ENCODE measurements at regions not wholly inside any gene's neighbourhood (a gene's known extent, or its start where the extent isn't known, plus 50 kb on each side); places are given as distances from the start of the nearest gene placed in this dataset.
"Not testable (repeated sequence)": the region's sequence is repeated elsewhere in the genome, so short reads cannot be mapped to it uniquely, and the experiment has no call there.

DNA sequence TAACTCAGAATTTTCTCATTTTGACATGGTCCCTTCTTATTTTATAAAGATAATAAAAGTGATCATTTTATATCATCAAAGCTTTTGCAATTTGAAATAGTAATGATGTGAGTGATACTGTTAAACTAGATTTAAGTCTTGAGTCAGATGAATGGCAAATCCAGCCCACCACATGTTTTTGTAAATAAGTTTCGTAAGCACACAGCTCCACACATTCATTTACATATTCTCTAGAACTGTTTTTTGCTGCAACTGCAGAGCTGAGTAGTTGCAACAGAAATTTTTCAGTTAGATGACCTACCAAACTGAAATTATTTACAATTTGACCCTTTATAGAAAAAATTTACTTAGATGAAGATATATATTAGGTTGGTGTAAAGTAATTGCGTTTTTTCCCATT is 75.1 kb upstream of the ADORA2B start:
- H3K9ac ChIP-seq (ENCODE audit: insufficient read depth, low read length, poor library complexity, severe bottlenecking); H3K27ac Mint-ChIP-seq; H4K20me1 ChIP-seq (ENCODE audit: insufficient read depth, low read length); DNase-seq; H2AFZ ChIP-seq (ENCODE audit: insufficient read depth, low read depth, low read length, poor library complexity, severe bottlenecking); H3K4me1 ChIP-seq (ENCODE audit: control insufficient read depth in 1 of 2, insufficient read depth in 2 of 2, low read length in 2 of 2); H3K4me3 ChIP-seq (replicated peaks in 1 of 3; ENCODE audit: low read depth in 2 of 3, low read length in 3 of 3); H3K4me1 Mint-ChIP-seq; H3K9me3 Mint-ChIP-seq; H3K4me2 ChIP-seq (replicated peaks; ENCODE audit: extremely low read depth, low read length, poor library complexity, severe bottlenecking); H3K36me3 ChIP-seq (replicated peaks in 1 of 2; ENCODE audit: control insufficient read depth in 1 of 2, insufficient read depth in 2 of 2, low read length in 2 of 2); H3K4me3 Mint-ChIP-seq; H3K27me3 ChIP-seq (ENCODE audit: control insufficient read depth in 2 of 2, insufficient read depth in 2 of 2, low read length in 2 of 2); H3K27me3 Mint-ChIP-seq (ENCODE audit: low read depth in 3 of 3); H3K9me3 ChIP-seq (replicated peaks in 1 of 2; ENCODE audit: control insufficient read depth in 1 of 2, insufficient read depth in 1 of 2, low read length in 2 of 2); H3K27ac ChIP-seq (ENCODE audit: low read depth in 1 of 2, low read length in 2 of 2); H3K36me3 Mint-ChIP-seq; H3K79me2 ChIP-seq (ENCODE audit: insufficient read depth, low read length); intact Hi-C loops (cut with micrococcal nuclease): not testable (repeated sequence)
- WGBS (ENCODE audit: insufficient coverage), result no CpG with 5 or more reads among the region's 2 CpGs

DNA sequence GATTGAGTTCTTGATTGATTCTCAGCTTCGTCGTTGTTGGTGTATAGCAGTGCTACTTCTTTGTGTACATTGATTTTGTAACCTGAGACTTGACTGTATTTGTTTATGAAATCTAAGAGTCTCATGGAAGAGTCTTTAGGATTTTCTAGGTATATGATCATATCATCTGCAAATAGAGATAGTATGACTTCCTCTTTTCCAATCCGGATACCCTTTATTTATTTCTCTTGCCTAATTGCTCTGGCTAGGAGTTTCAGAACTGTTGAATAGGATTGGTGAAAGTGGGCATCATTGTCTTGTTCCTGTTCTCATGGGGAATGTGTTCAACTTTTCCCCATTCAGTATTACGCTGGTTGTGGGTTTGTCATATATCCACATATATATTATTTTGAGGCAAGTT is 72.3 kb upstream of the ADORA2B start:
- H3K4me2 ChIP-seq (replicated peaks; ENCODE audit: extremely low read depth, low read length, poor library complexity, severe bottlenecking); H3K9me3 ChIP-seq (replicated peaks in 1 of 2; ENCODE audit: control insufficient read depth in 1 of 2, insufficient read depth in 1 of 2, low read length in 2 of 2); H3K27me3 Mint-ChIP-seq (ENCODE audit: low read depth in 3 of 3); H3K9me3 Mint-ChIP-seq; H3K4me1 ChIP-seq (ENCODE audit: control insufficient read depth in 1 of 2, insufficient read depth in 2 of 2, low read length in 2 of 2); DNase-seq; H3K4me1 Mint-ChIP-seq; H3K4me3 ChIP-seq (replicated peaks in 1 of 3; ENCODE audit: low read depth in 2 of 3, low read length in 3 of 3); H3K27ac Mint-ChIP-seq; H3K36me3 ChIP-seq (replicated peaks in 1 of 2; ENCODE audit: control insufficient read depth in 1 of 2, insufficient read depth in 2 of 2, low read length in 2 of 2); H3K79me2 ChIP-seq (ENCODE audit: insufficient read depth, low read length); H3K27ac ChIP-seq (ENCODE audit: low read depth in 1 of 2, low read length in 2 of 2); H3K4me3 Mint-ChIP-seq; intact Hi-C loops (cut with micrococcal nuclease); H4K20me1 ChIP-seq (ENCODE audit: insufficient read depth, low read length); H2AFZ ChIP-seq (ENCODE audit: insufficient read depth, low read depth, low read length, poor library complexity, severe bottlenecking); H3K27me3 ChIP-seq (ENCODE audit: control insufficient read depth in 2 of 2, insufficient read depth in 2 of 2, low read length in 2 of 2); H3K9ac ChIP-seq (ENCODE audit: insufficient read depth, low read length, poor library complexity, severe bottlenecking); H3K36me3 Mint-ChIP-seq: not testable (repeated sequence)
- WGBS (ENCODE audit: insufficient coverage), result no CpG with 5 or more reads among the region's 4 CpGs

DNA sequence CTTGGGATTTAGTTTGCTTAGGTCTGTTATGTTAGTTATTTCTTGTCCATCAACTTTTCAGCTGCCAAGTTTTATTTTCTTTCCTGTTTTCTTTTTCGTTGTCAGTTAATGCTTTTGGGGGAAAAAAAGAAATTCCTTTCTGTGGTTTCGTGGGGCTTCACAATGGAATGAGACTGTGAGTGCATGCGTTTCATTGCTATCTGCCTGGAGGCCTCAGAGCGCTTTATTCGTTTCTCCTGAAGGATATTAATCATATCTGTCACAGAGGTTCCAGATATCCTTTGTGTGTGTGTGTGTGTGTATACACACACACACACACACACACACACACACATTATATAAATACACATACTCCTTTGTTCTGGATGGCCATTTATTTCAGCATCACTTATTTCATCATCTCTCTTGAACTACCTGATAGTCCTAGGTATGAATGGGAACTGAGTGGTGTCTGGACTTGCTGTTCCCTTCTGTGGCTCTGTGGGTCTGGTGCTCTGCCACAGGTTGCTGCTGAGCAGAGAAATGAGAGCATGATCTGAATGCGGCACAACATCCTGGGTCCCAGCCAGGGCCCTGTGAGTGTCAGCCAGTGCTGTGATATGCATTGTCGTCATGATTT is 66.9 kb upstream of the ADORA2B start:
- H3K9me3 ChIP-seq (replicated peaks in 1 of 2; ENCODE audit: control insufficient read depth in 1 of 2, insufficient read depth in 1 of 2, low read length in 2 of 2); H3K9ac ChIP-seq (ENCODE audit: insufficient read depth, low read length, poor library complexity, severe bottlenecking); H3K27ac ChIP-seq (ENCODE audit: low read depth in 1 of 2, low read length in 2 of 2); H3K4me2 ChIP-seq (replicated peaks; ENCODE audit: extremely low read depth, low read length, poor library complexity, severe bottlenecking); DNase-seq; intact Hi-C loops (cut with micrococcal nuclease); H3K27me3 ChIP-seq (ENCODE audit: control insufficient read depth in 2 of 2, insufficient read depth in 2 of 2, low read length in 2 of 2); H3K79me2 ChIP-seq (ENCODE audit: insufficient read depth, low read length); H3K27me3 Mint-ChIP-seq (ENCODE audit: low read depth in 3 of 3); H3K4me3 ChIP-seq (replicated peaks in 1 of 3; ENCODE audit: low read depth in 2 of 3, low read length in 3 of 3); H3K27ac Mint-ChIP-seq; H3K36me3 Mint-ChIP-seq; H3K36me3 ChIP-seq (replicated peaks in 1 of 2; ENCODE audit: control insufficient read depth in 1 of 2, insufficient read depth in 2 of 2, low read length in 2 of 2); H3K4me1 ChIP-seq (ENCODE audit: control insufficient read depth in 1 of 2, insufficient read depth in 2 of 2, low read length in 2 of 2); H3K9me3 Mint-ChIP-seq; H4K20me1 ChIP-seq (ENCODE audit: insufficient read depth, low read length); H2AFZ ChIP-seq (ENCODE audit: insufficient read depth, low read depth, low read length, poor library complexity, severe bottlenecking); H3K4me1 Mint-ChIP-seq; H3K4me3 Mint-ChIP-seq: not testable (repeated sequence)
- 83% methylated on average over 1 of the region's 7 CpGs for WGBS (ENCODE audit: insufficient coverage)
